GM19328 (cell line): ENCODE measurements at regions not wholly inside any gene's neighbourhood (a gene's known extent, or its start where the extent isn't known, plus 50 kb on each side); places are given as distances from the start of the nearest gene placed in this dataset.
"Not testable (repeated sequence)": the region's sequence is repeated elsewhere in the genome, so short reads cannot be mapped to it uniquely, and the experiment has no call there.

Source experiments
- ATAC-seq: cut with Tn5 transposase; IDR thresholded peaks from one replicate; pipeline ENCODE4 v1.9.1; 2021; ENCODE audit warnings: mild to moderate bottlenecking, moderate library complexity; ENCODE audit not compliant: unreplicated experiment

GRCh38 chr3:177336873-177337450 lies 139.7 kb upstream of the TBL1XR1 start:
- ATAC-seq: no peak

- peak; percentile 73 for ATAC-seq
These were observed 140.5 kb upstream of the TBL1XR1 start for GRCh38 chr3:177337541-177338331.

- no peak for ATAC-seq
These were observed 141.5 kb upstream of the TBL1XR1 start for GRCh38 chr3:177338697-177339219.

GRCh38 chr3:177339220-177339703 lies 142.0 kb upstream of the TBL1XR1 start:
- not testable (repeated sequence) for ATAC-seq

- ATAC-seq: no peak
These were observed 143.1 kb upstream of the TBL1XR1 start for GRCh38 chr3:177340243-177340830.

GRCh38 chr3:177341736-177342419 lies 144.6 kb upstream of the TBL1XR1 start:
- no peak for ATAC-seq

- ATAC-seq: no peak
These were observed 145.9 kb upstream of the TBL1XR1 start for GRCh38 chr3:177343122-177343625.

GRCh38 chr3:177345049-177345972 lies 148.0 kb upstream of the TBL1XR1 start:
- no peak for ATAC-seq

- ATAC-seq: no peak
These were observed 148.8 kb upstream of the TBL1XR1 start for GRCh38 chr3:177345973-177346503.

- no peak for ATAC-seq
These were observed 149.6 kb upstream of the TBL1XR1 start for GRCh38 chr3:177346878-177347277.

GRCh38 chr3:177347611-177348010 lies 150.3 kb upstream of the TBL1XR1 start:
- no peak for ATAC-seq

- no peak for ATAC-seq
These were observed 151.7 kb upstream of the TBL1XR1 start for GRCh38 chr3:177348974-177349373.

GRCh38 chr3:177349384-177349783 lies 152.1 kb upstream of the TBL1XR1 start:
- no peak for ATAC-seq

- no peak for ATAC-seq
These were observed 152.8 kb upstream of the TBL1XR1 start for GRCh38 chr3:177350121-177350520.

GRCh38 chr3:177351206-177351605 lies 153.9 kb upstream of the TBL1XR1 start:
- no peak for ATAC-seq

- ATAC-seq: peak; percentile 94
These were observed 154.5 kb upstream of the TBL1XR1 start for GRCh38 chr3:177351757-177352158.

- ATAC-seq: no peak
These were observed 155.1 kb upstream of the TBL1XR1 start for GRCh38 chr3:177352424-177352823.

GRCh38 chr3:177353140-177353539 lies 155.9 kb upstream of the TBL1XR1 start:
- no peak for ATAC-seq

GRCh38 chr3:177353879-177354278 lies 156.6 kb upstream of the TBL1XR1 start:
- ATAC-seq: not testable (repeated sequence)

GRCh38 chr3:177354466-177354865 lies 157.2 kb upstream of the TBL1XR1 start:
- no peak for ATAC-seq
